Erythroblast (primary cell): ENCODE measurements at regions not wholly inside any gene's neighbourhood (a gene's known extent, or its start where the extent isn't known, plus 50 kb on each side); places are given as distances from the start of the nearest gene placed in this dataset.

Experiments
- GATA1 ChIP-seq: IDR thresholded peaks from 2 replicates; pipeline ENCODE4 v1.6.1; 2011; ENCODE audit warnings: low read depth, mild to moderate bottlenecking, control low read depth, low read length, moderate library complexity
- POLR2A ChIP-seq: IDR thresholded peaks from 2 replicates; pipeline ENCODE4 v1.6.1; 2011; ENCODE audit warnings: mild to moderate bottlenecking, low read length

GRCh38 chr13:86193281-86193680, 394.1 kb upstream of the SLITRK6 start:
- no peak for TF ChIP-seq POLR2A
- no peak for TF ChIP-seq GATA1
